Ramos (cell line): ENCODE measurements at regions not wholly inside any gene's neighbourhood (a gene's known extent, or its start where the extent isn't known, plus 50 kb on each side); places are given as distances from the start of the nearest gene placed in this dataset.
"Not testable (repeated sequence)": the region's sequence is repeated elsewhere in the genome, so short reads cannot be mapped to it uniquely, and the experiment has no call there.

Source experiments
- in situ Hi-C: fragments of 300-500 bp; cut with MboI; formaldehyde crosslinking; loops from one replicate; pipeline ENCODE4 v1.14.3; 2022; ENCODE audit warnings: low sequenced_read_pairs; ENCODE audit not compliant: unreplicated experiment

- in situ Hi-C loops = loop anchor here (25.0 kb wide), 1 partner anchor 1057 kb away; no protein-coding TSS in a partner anchor
Measured at GRCh38 chr4:163680386-163681098, 186.1 kb downstream of the TMA16 start.

GRCh38 chr4:163681208-163681821, 186.8 kb downstream of the TMA16 start:
- in situ Hi-C loops = loop anchor here (25.0 kb wide), 1 partner anchor 1056 kb away; no protein-coding TSS in a partner anchor

DNA sequence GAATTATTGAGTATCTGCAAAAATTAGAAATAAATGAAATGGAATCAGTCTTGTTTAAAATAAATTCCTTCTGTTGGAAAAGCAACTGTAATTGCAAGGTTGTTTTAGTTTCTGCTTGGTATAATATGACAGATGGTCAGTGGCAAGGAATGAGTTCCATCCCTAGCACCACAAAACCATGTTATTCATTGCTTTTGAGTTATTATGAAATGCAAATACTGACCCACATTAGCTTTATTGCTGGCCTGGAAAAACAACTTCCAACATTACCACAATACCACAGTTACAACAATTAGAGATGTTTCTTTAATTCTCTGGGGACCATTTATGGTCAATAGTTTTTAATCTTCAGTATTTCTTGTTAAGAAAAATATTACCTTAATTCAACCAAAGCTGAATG, 194.4 kb downstream of the TMA16 start:
- in situ Hi-C loops = loop anchor here (25.0 kb wide), 1 partner anchor 1048 kb away; no protein-coding TSS in a partner anchor

DNA sequence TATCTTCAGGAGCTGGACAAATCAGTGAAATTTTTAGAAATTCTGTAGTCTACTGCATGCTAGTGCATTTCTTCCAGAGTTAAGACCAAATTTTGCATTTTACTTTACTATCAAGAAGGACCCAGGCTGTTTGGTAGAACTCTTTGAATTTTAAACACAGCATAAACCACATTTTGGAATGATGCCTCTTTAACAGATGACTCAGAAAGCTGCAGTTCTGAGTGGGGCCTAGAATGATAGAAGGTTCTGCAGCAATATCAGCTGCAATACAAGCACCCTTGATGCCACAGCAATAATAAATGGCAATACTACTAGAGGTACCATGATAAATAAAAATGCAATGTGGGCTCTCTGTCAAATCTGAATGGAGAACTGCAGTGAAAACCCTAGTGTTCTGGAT, 198.7 kb downstream of the TMA16 start:
- in situ Hi-C loops = loop anchor here (25.0 kb wide), 1 partner anchor 1044 kb away; no protein-coding TSS in a partner anchor

- in situ Hi-C loops = loop anchor here (25.0 kb wide), 1 partner anchor 1044 kb away; no protein-coding TSS in a partner anchor
Measured at GRCh38 chr4:163693776-163694175, 199.3 kb downstream of the TMA16 start.

DNA sequence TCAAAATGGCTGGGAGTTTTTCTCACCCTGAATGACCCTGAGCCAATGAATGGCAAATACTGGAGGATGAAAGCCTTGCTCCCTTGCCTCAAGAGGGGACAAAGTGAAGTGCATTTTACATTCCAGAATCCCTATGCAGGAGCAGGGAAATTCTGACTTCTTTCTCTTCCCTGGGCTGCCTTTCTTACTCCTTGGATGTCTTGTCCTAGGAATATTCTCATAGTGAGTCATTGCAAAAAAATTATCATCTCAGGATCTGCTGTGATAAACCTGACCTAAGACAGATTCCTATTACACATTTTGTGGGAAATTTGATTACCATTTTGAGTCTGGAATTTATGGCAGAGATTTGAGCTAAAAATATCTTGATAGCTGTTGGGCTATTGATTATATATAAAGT, 199.9 kb downstream of the TMA16 start:
- in situ Hi-C loops = loop anchor here (25.0 kb wide), 1 partner anchor 1043 kb away; no protein-coding TSS in a partner anchor

- in situ Hi-C loops = loop anchor here (25.0 kb wide), 1 partner anchor 1040 kb away; no protein-coding TSS in a partner anchor
Measured at GRCh38 chr4:163697121-163697520, 202.6 kb downstream of the TMA16 start.

GRCh38 chr4:163700383-163700782, 205.9 kb downstream of the TMA16 start:
- in situ Hi-C loops = not testable (repeated sequence)

DNA sequence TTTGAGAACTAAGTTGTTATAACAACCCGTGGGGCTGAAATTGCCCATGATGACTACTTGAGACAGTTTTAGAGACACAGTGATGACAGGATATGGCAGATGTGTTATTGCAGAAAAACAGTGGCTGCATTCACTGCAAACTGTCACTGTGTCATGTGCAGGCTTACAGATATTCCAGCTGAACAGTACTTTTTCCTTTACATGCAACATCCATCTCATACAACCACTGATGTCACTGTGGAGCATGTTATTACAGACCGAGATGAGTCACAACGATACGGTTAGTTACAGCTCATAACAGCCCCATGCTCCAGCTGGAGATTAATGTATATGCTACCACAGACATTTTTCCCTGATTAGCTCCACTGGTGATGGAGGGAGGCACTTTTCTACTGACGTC, 207.4 kb downstream of the TMA16 start:
- in situ Hi-C loops = no loop called here

DNA sequence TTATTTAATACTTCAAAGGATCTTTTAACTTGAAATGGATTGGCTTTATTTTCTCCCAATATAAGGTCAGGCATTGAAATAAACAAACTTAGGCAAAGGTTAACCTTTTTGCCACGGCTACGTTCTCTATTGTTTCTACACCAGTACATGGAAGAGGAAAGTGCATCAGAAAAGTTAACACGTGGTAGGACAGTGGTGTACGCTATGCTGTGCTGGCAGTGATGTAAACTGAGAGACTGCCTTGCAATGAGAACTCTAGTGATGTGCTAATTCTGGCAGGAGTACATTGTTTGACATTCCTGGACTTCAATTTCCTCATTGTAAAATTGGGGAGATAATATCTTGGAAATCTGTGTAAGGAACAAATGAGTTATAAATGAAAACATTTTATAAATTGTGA, 208.2 kb downstream of the TMA16 start:
- in situ Hi-C loops = no loop called here

- in situ Hi-C loops = no loop called here
Measured at GRCh38 chr4:163703251-163703650, 208.8 kb downstream of the TMA16 start.

GRCh38 chr4:163707873-163708272, 213.4 kb downstream of the TMA16 start:
- in situ Hi-C loops = no loop called here

DNA sequence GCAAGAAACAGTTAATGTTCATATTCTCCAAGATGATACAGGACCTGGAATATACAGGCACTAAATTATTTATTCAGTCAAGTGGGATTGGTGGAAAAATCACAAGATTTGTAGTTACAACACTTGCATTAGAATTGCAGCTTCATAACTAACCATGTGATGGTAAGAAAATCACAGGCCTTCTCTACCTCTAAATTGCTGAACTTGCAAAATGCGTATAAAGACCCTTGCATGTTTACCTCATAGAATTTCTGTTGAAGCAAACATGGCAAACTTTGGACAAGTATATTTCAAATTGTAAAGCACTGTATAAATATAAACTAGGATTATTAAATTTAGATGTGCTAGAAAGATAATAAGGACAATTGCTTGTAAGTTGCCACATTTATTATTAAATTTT, 215.1 kb downstream of the TMA16 start:
- in situ Hi-C loops = no loop called here

GRCh38 chr4:163710158-163710557, 215.7 kb downstream of the TMA16 start:
- in situ Hi-C loops = no loop called here

GRCh38 chr4:163724495-163724894, 230.0 kb downstream of the TMA16 start:
- in situ Hi-C loops = not testable (repeated sequence)

- in situ Hi-C loops = no loop called here
Measured at GRCh38 chr4:163726641-163727040, 232.2 kb downstream of the TMA16 start.

DNA sequence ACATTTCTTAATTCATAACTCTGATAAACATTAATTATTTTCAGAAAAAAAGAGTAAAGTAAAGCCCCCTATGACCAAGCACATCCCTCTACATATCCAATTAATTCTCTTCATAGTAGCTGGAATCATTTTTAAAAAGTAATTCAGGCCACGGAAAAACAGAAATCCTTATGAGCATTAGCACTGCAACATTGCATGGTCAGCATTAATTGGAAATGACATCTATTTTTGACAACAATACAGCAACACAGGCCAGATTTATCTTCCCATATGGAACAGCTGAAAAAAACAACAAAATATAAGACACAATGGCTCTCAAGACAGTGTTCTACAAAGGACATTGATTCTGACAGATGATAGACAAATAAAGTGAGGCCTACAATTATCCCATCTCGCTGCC, 236.6 kb downstream of the TMA16 start:
- in situ Hi-C loops = no loop called here

DNA sequence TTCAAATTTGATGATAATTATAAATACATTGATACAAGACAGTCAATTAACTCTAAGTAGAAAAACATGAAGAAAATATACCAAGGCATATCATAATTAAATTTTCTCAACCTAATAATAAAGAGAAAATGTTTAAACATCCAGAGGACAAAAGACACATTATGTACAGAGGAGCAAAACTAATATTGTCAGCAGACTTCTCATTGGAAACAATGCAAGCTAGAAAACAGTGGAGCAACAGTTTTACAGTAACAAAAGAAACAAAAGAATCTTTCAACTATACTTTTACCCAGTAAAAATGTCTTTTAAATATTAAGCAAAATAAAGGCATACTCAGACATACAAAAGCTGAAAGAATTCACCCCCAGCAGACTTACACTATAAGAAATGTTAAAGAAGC, 238.0 kb downstream of the TMA16 start:
- in situ Hi-C loops = no loop called here

- in situ Hi-C loops = no loop called here
Measured at GRCh38 chr4:163736876-163737275, 242.4 kb downstream of the TMA16 start.

DNA sequence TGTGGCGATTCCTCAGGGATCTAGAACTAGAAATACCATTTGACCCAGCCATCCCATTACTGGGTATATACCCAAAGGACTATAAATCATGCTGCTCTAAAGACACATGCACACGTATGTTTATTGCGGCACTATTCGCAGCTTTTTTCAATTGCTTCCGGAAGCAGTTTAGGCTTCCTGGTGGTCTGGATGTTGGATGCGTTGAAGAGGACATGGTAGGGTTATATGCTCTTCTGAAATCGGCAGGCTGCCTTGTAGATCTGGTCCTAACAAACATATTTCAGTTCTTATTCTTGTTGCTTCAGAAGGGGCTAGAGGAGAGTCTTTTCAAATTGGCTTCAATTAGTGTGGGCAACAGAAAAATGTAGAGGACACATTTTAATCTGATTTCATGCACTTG, 243.4 kb downstream of the TMA16 start:
- in situ Hi-C loops = not testable (repeated sequence)

DNA sequence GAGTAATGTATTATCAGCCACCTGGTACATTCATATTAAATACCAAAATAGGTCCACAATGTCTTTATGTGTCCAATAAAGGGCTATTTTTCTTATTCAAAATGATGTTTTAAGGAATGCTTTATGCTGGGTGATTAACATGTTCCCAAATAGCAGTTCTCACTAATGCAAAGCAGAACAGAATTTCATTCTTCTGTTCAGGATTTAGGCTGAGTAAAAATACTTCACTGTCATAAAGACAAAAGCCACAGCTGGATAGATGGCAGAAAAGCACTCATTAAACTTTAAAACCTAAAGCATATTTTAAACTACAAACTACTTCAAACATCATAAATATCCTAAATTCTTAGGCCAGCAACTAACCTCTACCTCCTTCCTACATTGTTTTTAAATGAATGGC, 244.0 kb downstream of the TMA16 start:
- in situ Hi-C loops = no loop called here
